ENCODE measurements at regions not wholly inside any gene's neighbourhood (a gene's known extent, or its start where the extent isn't known, plus 50 kb on each side); places are given as distances from the start of the nearest gene placed in this dataset.

GRCh38 chr2:193562031-193562430 is 1367.3 kb upstream of the TMEFF2 start:
- TF ChIP-seq CTCF (IDR thresholded peaks at IDR 0.05) (no peak), POLR2A (IDR thresholded peaks at IDR 0.05) (no peak), EP300 (IDR thresholded peaks at IDR 0.05) (no peak)

All from stomach (tissue), 4 donors.